ENCODE measurements at regions not wholly inside any gene's neighbourhood (a gene's known extent, or its start where the extent isn't known, plus 50 kb on each side); places are given as distances from the start of the nearest gene placed in this dataset.
"Not testable (repeated sequence)": the region's sequence is repeated elsewhere in the genome, so short reads cannot be mapped to it uniquely, and the experiment has no call there.

GRCh38 chr9:22657713-22658112 is 211.1 kb downstream of the DMRTA1 start:
- H3K4me3 ChIP-seq: no peak overlapping the region
- no peaks in the 10 kb centered on the region for H3K9me3 ChIP-seq
- no peak for TF ChIP-seq CTCF (IDR thresholded peaks at IDR 0.05)
- no peak overlapping the region for H3K27ac ChIP-seq
- no peaks in the 10 kb centered on the region for H3K4me1 ChIP-seq (ENCODE audit: control insufficient read depth in 1 of 2, low read depth in 2 of 2)
- no peaks in the 10 kb centered on the region for H3K36me3 ChIP-seq
- H3K27me3 ChIP-seq (replicated peaks; ENCODE audit: insufficient read depth): no peaks in the 10 kb centered on the region
- no peak for DNase-seq (ENCODE audit: low spot score)
- no peak for ATAC-seq (ENCODE audit: insufficient number of reproducible peaks, low FRiP score, low read depth)

GRCh38 chr9:22658484-22658883 is 211.9 kb downstream of the DMRTA1 start:
- not testable (repeated sequence) for H3K27ac ChIP-seq; ATAC-seq (ENCODE audit: insufficient number of reproducible peaks, low FRiP score, low read depth); H3K27me3 ChIP-seq (replicated peaks; ENCODE audit: insufficient read depth); H3K4me3 ChIP-seq; H3K36me3 ChIP-seq; H3K4me1 ChIP-seq (ENCODE audit: control insufficient read depth in 1 of 2, low read depth in 2 of 2); H3K9me3 ChIP-seq; DNase-seq (ENCODE audit: low spot score)

- Histone ChIP-seq H3K9me3 (no peaks in the 10 kb centered on the region), H3K36me3 (no peaks in the 10 kb centered on the region), H3K27ac (no peak overlapping the region), H3K27me3 (replicated peaks; ENCODE audit: insufficient read depth) (no peaks in the 10 kb centered on the region), H3K4me1 (ENCODE audit: control insufficient read depth in 1 of 2, low read depth in 2 of 2) (no peaks in the 10 kb centered on the region), H3K4me3 (no peak overlapping the region)
- DNase-seq (ENCODE audit: low spot score) (no peak), ATAC-seq (ENCODE audit: insufficient number of reproducible peaks, low FRiP score, low read depth) (no peak)
- no peak for TF ChIP-seq CTCF (IDR thresholded peaks at IDR 0.05)
Measured at GRCh38 chr9:22682536-22682935, 235.9 kb downstream of the DMRTA1 start.

GRCh38 chr9:22682961-22683699 is 236.5 kb downstream of the DMRTA1 start:
- H3K27ac ChIP-seq: no peak overlapping the region
- DNase-seq (ENCODE audit: low spot score) (no peak), ATAC-seq (ENCODE audit: insufficient number of reproducible peaks, low FRiP score, low read depth) (no peak)
- H3K36me3 ChIP-seq: no peaks in the 10 kb centered on the region
- H3K4me3 ChIP-seq: no peak overlapping the region
- no peaks in the 10 kb centered on the region for H3K9me3 ChIP-seq
- no peaks in the 10 kb centered on the region for H3K4me1 ChIP-seq (ENCODE audit: control insufficient read depth in 1 of 2, low read depth in 2 of 2)
- H3K27me3 ChIP-seq (replicated peaks; ENCODE audit: insufficient read depth): no peaks in the 10 kb centered on the region
- TF ChIP-seq CTCF (IDR thresholded peaks at IDR 0.05): no peak

- TF ChIP-seq CTCF (IDR thresholded peaks at IDR 0.05): no peak
- no peak overlapping the region for H3K27ac ChIP-seq
- H3K27me3 ChIP-seq (replicated peaks; ENCODE audit: insufficient read depth): no peaks in the 10 kb centered on the region
- H3K4me1 ChIP-seq (ENCODE audit: control insufficient read depth in 1 of 2, low read depth in 2 of 2): no peaks in the 10 kb centered on the region
- DNase-seq (ENCODE audit: low spot score): no peak
- H3K36me3 ChIP-seq: no peaks in the 10 kb centered on the region
- no peaks in the 10 kb centered on the region for H3K9me3 ChIP-seq
- no peak for ATAC-seq (ENCODE audit: insufficient number of reproducible peaks, low FRiP score, low read depth)
- no peak overlapping the region for H3K4me3 ChIP-seq
Measured at GRCh38 chr9:22683700-22684075, 237.1 kb downstream of the DMRTA1 start.

GRCh38 chr9:22693156-22693555 is 246.5 kb downstream of the DMRTA1 start:
- Histone ChIP-seq H3K27ac (no peak overlapping the region), H3K36me3 (no peaks in the 10 kb centered on the region), H3K27me3 (replicated peaks; ENCODE audit: insufficient read depth) (no peaks in the 10 kb centered on the region), H3K4me1 (ENCODE audit: control insufficient read depth in 1 of 2, low read depth in 2 of 2) (no peaks in the 10 kb centered on the region), H3K9me3 (no peaks in the 10 kb centered on the region), H3K4me3 (no peak overlapping the region)
- no peak for DNase-seq (ENCODE audit: low spot score)
- no peak for TF ChIP-seq CTCF (IDR thresholded peaks at IDR 0.05)
- no peak for ATAC-seq (ENCODE audit: insufficient number of reproducible peaks, low FRiP score, low read depth)

Data from thoracic aorta (tissue), 2 donors.